ENCODE measurements at regions not wholly inside any gene's neighbourhood (a gene's known extent, or its start where the extent isn't known, plus 50 kb on each side); places are given as distances from the start of the nearest gene placed in this dataset.

GRCh38 chr4:106869551-106869950, 166.6 kb downstream of the DKK2 start:
- H3K27ac Mint-ChIP-seq = no peak overlapping the region
- ChIA-PET POLR2A (no interaction called here), CTCF (no interaction called here)
- no peaks in the 10 kb centered on the region for H3K4me1 Mint-ChIP-seq
- no peak overlapping the region for H3K4me3 Mint-ChIP-seq
- intact Hi-C loops (cut with micrococcal nuclease) = no loop called here
- H3K27me3 Mint-ChIP-seq = no peaks in the 10 kb centered on the region
- TF ChIP-seq CTCF (IDR thresholded peaks at IDR 0.05) = no peak
- ATAC-seq (ENCODE audit: low read depth) (no peak), DNase-seq (no peak)
- H3K9me3 Mint-ChIP-seq = peaks cover 9% of the 10 kb centered on the region
- H3K36me3 Mint-ChIP-seq (ENCODE audit: low read depth) = no peaks in the 10 kb centered on the region

DNA sequence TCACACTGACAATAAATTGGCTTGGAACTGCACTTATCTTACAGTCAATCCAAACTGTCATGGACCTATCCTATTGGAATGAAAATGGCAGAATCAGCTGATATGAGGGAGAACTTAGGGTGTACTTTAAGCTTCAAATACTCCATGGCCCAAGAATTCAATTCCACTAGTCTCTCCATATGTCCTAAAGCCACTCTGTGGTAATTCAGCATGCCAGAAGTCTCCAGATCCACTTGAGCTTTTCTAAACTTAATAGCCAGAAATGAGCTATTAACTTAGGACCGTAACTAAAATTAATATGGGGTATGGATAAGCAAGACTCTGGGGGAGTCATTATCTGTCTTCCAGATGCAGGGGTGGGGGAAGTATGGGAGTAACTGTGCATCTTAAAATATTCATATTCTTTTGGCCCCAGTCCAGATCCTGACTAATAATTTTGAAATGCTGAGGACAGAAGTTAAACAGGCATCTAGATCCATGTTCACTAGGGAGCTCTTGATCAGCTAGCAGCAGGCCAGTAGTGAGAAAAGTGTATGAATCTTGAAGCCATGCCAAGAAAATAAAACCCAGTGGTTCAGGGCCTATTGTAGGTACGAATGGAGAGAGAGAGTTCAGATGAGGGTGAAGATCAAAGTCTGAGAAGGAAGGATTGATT, 167.6 kb downstream of the DKK2 start:
- Mint-ChIP-seq H3K9me3 (peaks cover 9% of the 10 kb centered on the region), H3K4me3 (no peak overlapping the region), H3K4me1 (no peaks in the 10 kb centered on the region), H3K27ac (no peak overlapping the region), H3K27me3 (no peaks in the 10 kb centered on the region), H3K36me3 (ENCODE audit: low read depth) (no peaks in the 10 kb centered on the region)
- intact Hi-C loops (cut with micrococcal nuclease) = no loop called here
- CTCF ChIA-PET = no interaction called here
- POLR2A ChIA-PET = no interaction called here
- TF ChIP-seq CTCF (IDR thresholded peaks at IDR 0.05) = no peak
- no peak for DNase-seq
- no peak for ATAC-seq (ENCODE audit: low read depth)

DNA sequence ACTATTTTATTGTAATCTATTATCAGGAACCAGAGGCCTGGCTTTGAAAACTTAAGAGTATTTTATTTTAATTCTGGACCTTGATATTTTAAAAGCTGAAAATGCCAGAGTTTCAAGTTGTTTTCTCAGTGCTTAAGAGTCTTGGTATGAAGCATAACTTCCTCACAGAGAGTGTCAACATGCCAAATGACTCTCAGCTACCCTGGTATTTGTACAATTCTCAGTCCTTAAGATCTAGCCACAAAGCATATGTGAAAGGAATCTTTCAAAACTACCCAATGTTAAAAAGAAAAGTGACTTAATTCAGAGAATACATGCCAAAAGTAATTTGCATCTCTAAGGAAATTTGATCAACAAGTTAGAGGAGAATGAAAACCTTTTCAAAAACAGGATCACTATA, 171.9 kb downstream of the DKK2 start:
- no peak for ATAC-seq (ENCODE audit: low read depth)
- H3K4me3 Mint-ChIP-seq = no peak overlapping the region
- ChIA-PET CTCF (no interaction called here), POLR2A (no interaction called here)
- no peaks in the 10 kb centered on the region for H3K27me3 Mint-ChIP-seq
- peaks cover 10% of the 10 kb centered on the region for H3K9me3 Mint-ChIP-seq
- H3K36me3 Mint-ChIP-seq (ENCODE audit: low read depth) = no peaks in the 10 kb centered on the region
- TF ChIP-seq CTCF (IDR thresholded peaks at IDR 0.05) = no peak
- H3K4me1 Mint-ChIP-seq = no peaks in the 10 kb centered on the region
- no peak overlapping the region for H3K27ac Mint-ChIP-seq
- intact Hi-C loops (cut with micrococcal nuclease) = no loop called here
- DNase-seq = no peak

GRCh38 chr4:106854569-106855351, 181.4 kb downstream of the DKK2 start:
- POLR2A ChIA-PET = no interaction called here
- CTCF ChIA-PET = no interaction called here
- ATAC-seq (ENCODE audit: low read depth) = no peak
- no peak for DNase-seq
- H3K36me3 Mint-ChIP-seq (ENCODE audit: low read depth) = no peaks in the 10 kb centered on the region
- no peaks in the 10 kb centered on the region for H3K27me3 Mint-ChIP-seq
- H3K9me3 Mint-ChIP-seq = no peaks in the 10 kb centered on the region
- intact Hi-C loops (cut with micrococcal nuclease) = no loop called here
- TF ChIP-seq CTCF (IDR thresholded peaks at IDR 0.05) = no peak
- H3K27ac Mint-ChIP-seq = no peak overlapping the region
- no peaks in the 10 kb centered on the region for H3K4me1 Mint-ChIP-seq
- no peak overlapping the region for H3K4me3 Mint-ChIP-seq

DNA sequence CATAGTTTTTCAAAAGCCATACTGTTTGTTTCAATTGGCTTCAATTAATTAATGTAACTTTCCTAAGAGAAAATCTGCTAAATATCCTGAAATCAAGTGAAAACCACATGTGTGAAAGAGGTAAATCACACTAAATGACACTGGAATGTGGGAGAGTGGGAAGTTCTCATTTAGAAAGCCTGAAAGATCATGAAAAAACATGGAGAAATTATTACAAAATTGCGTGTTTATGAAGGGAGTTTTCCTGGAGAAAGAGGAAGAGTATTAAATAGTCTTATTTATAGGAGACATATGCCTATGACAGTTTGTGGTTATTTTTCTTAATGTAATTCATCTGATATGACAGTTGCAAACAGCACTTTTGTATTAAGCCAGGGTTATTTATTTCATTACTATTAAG, 183.7 kb downstream of the DKK2 start:
- no peaks in the 10 kb centered on the region for H3K36me3 Mint-ChIP-seq (ENCODE audit: low read depth)
- ChIA-PET CTCF (no interaction called here), POLR2A (no interaction called here)
- H3K4me3 Mint-ChIP-seq = no peak overlapping the region
- no peaks in the 10 kb centered on the region for H3K9me3 Mint-ChIP-seq
- intact Hi-C loops (cut with micrococcal nuclease) = no loop called here
- DNase-seq (no peak), ATAC-seq (ENCODE audit: low read depth) (no peak)
- TF ChIP-seq CTCF (IDR thresholded peaks at IDR 0.05) = no peak
- H3K4me1 Mint-ChIP-seq = no peaks in the 10 kb centered on the region
- H3K27me3 Mint-ChIP-seq = no peaks in the 10 kb centered on the region
- no peak overlapping the region for H3K27ac Mint-ChIP-seq
